K562 (cell line): ENCODE measurements at regions not wholly inside any gene's neighbourhood (a gene's known extent, or its start where the extent isn't known, plus 50 kb on each side); places are given as distances from the start of the nearest gene placed in this dataset.

Source experiments
- ATAC-seq: fragments of 200-7000 bp; cut with Tn5 transposase; 3 replicates; pipeline ENCODE4 v1.9.1; 2020; ENCODE audit warnings: moderate library complexity
- BruUV-seq: library from RNA; stranded (reverse); fragments of 400-500 nt; replicated peaks from 2 replicates; lab custom pipeline; 2021; lab: Mats Ljungman, UMichigan
- CTCF ChIA-PET: fragments of 300-600 bp; formaldehyde crosslinking; extraction: SDS; loops from one replicate; lab custom pipeline; 2021; ENCODE audit warnings: low intra/inter-chr PET ratio; lab: Yijun Ruan, JAX
- POLR2A ChIA-PET: fragments of 300-600, 350-650 bp; sonication (Branson Sonifier 250); formaldehyde crosslinking; extraction: SDS; loops from one replicate; lab custom pipeline; 2021; ENCODE audit warnings: antibody characterized with exemption, inconsistent platforms; lab: Yijun Ruan, JAX
- DNase-seq, 4 experiments: peaks; one replicate each; pipeline versions ENCODE4 v3.0.0 to v3.0.0-alpha.2; 2011 to 2018; ENCODE audit warnings: low spot score in 3 of 4, mixed read lengths in 3 of 4; ENCODE audit errors: extremely low read depth in 1 of 4
- FAIRE-seq: peaks from 2 replicates; lab custom pipeline; 2011; peaks lifted over from hg19 to GRCh38; lab: Jason Lieb, UNC
- H2AFZ ChIP-seq: 2 replicates; pipeline ENCODE4 v1.6.0; 2011; ENCODE audit warnings: low read depth, low read length, control low read depth, inconsistent platforms
- H3K27ac ChIP-seq: fragments of 200-600 bp; 3 replicates; pipeline ENCODE4 v1.8.0; 2011; ENCODE audit warnings: low read depth, mild to moderate bottlenecking, control low read depth, inconsistent platforms, low read length, moderate library complexity, mixed read lengths; ENCODE audit errors: extremely low read depth
- H3K27me3 ChIP-seq, 2 experiments: fragments of 300-600 bp in 1 of 2; 2 replicates in 1 of 2; 3 replicates in 1 of 2; pipeline versions ENCODE4 v1.6.0 to v1.8.0; 2011; ENCODE audit warnings: inconsistent platforms in 2 of 2, low read length in 2 of 2, mild to moderate bottlenecking in 1 of 2, mixed read lengths in 1 of 2, moderate library complexity in 1 of 2; ENCODE audit not compliant: control insufficient read depth in 2 of 2, insufficient read depth in 2 of 2
- H3K36me3 ChIP-seq: fragments of 300-600 bp; 3 replicates; pipeline ENCODE4 v1.8.0; 2011; ENCODE audit warnings: mild to moderate bottlenecking, low read length, inconsistent platforms; ENCODE audit not compliant: control insufficient read depth, insufficient read depth
- H3K4me1 ChIP-seq, 2 experiments: fragments of 200-600 bp in 1 of 2; replicated peaks in 1 of 2; 2 replicates in 1 of 2; 3 replicates in 1 of 2; pipeline versions ENCODE4 v1.5.1 to v1.8.0; 2011; ENCODE audit warnings: inconsistent platforms in 2 of 2, low read length in 2 of 2, mild to moderate bottlenecking in 1 of 2, mixed read lengths in 1 of 2, moderate library complexity in 1 of 2; ENCODE audit not compliant: control insufficient read depth in 2 of 2, insufficient read depth in 2 of 2
- H3K4me2 ChIP-seq: 2 replicates; pipeline ENCODE4 v1.6.1; 2011; ENCODE audit warnings: low read length, control low read depth, inconsistent platforms, mixed read lengths; ENCODE audit not compliant: insufficient read depth
- H3K4me3 ChIP-seq: fragments of 200-600 bp; sonication (generic), shearing (Covaris generic); 2 replicates; pipeline ENCODE4 v1.5.1; 2016; ENCODE audit warnings: control low read depth, inconsistent platforms
- H3K79me2 ChIP-seq: fragments of 200-600 bp; 3 replicates; pipeline ENCODE4 v1.8.0; 2011; ENCODE audit warnings: low read length, inconsistent platforms; ENCODE audit not compliant: control insufficient read depth, insufficient read depth
- H3K9ac ChIP-seq, 2 experiments: 2 replicates each; pipeline versions ENCODE4 v1.6.0 to v1.6.1; 2011; ENCODE audit warnings: low read depth in 2 of 2, low read length in 2 of 2, control low read depth in 1 of 2, inconsistent platforms in 1 of 2, mild to moderate bottlenecking in 1 of 2, mixed read lengths in 1 of 2; ENCODE audit not compliant: insufficient read depth in 1 of 2
- H3K9me1 ChIP-seq: one replicate; pipeline ENCODE4 v1.6.0; 2011; ENCODE audit warnings: inconsistent platforms, mild to moderate bottlenecking, low read length, moderate library complexity; ENCODE audit not compliant: control insufficient read depth, insufficient read depth
- H3K9me3 ChIP-seq: replicated peaks from 2 replicates; pipeline ENCODE4 v1.5.1; 2011; ENCODE audit warnings: low read depth, low read length, inconsistent platforms; ENCODE audit not compliant: control insufficient read depth, insufficient read depth
- H4K20me1 ChIP-seq: replicated peaks from 2 replicates; pipeline ENCODE4 v1.6.1; 2011; ENCODE audit warnings: low read length, inconsistent platforms, mixed read lengths; ENCODE audit not compliant: control insufficient read depth, insufficient read depth
- GATAD2B ChIP-seq: fragments of 450-650 bp; IDR thresholded peaks from 2 replicates; pipeline ENCODE4 v1.6.1; 2017; ENCODE audit warnings: mild to moderate bottlenecking, borderline replicate concordance
- HNRNPH1 ChIP-seq: fragments of 200-400 bp; formaldehyde crosslinking; optimal IDR thresholded peaks from 2 replicates; pipeline ENCODE3; 2017; ENCODE audit warnings: low read depth, mild to moderate bottlenecking, low read length, moderate library complexity
- PCBP2 ChIP-seq: fragments of 200-400 bp; formaldehyde crosslinking; IDR thresholded peaks from 2 replicates; pipeline ENCODE4 v1.6.1; 2018; ENCODE audit warnings: low read length, low read depth, mild to moderate bottlenecking, moderate library complexity; ENCODE audit not compliant: poor library complexity, severe bottlenecking
- PTTG1 ChIP-seq: fragments of 450-650 bp; IDR thresholded peaks from 2 replicates; pipeline ENCODE4 v1.6.1; 2016; ENCODE audit warnings: low read depth, mild to moderate bottlenecking, missing genetic modification characterization, missing compliant biosample characterization
- RBM25 ChIP-seq: fragments of 200-400 bp; formaldehyde crosslinking; IDR thresholded peaks from 2 replicates; pipeline ENCODE4 v1.6.1; 2018; ENCODE audit warnings: low read length, low read depth, moderate library complexity; ENCODE audit not compliant: severe bottlenecking
- WGBS: fragments of 100-300 bp; shearing (Covaris generic); methylation state at CpG from one replicate; pipeline ENCODE4 v1.1.6; 2016; ENCODE audit warnings: low coverage, mixed read lengths; ENCODE audit not compliant: insufficient coverage; ENCODE audit errors: missing lambda C conversion rate; 5-methylcytosine and 5-hydroxymethylcytosine counted together
- in situ Hi-C: fragments of 300-500 bp; cut with MboI; formaldehyde crosslinking; loops from 4 replicates; pipeline ENCODE4 v1.15.0; 2018; ENCODE audit warnings: inconsistent platforms, mixed read lengths
- intact Hi-C: fragments of 100-400 bp; cut with micrococcal nuclease; formaldehyde crosslinking; loops from 2 replicates; pipeline ENCODE4 v1.14.2; 2022
- TF ChIP-seq, protein P1 (sequence below): fragments of 450-650 bp; formaldehyde crosslinking; IDR thresholded peaks from 2 replicates; pipeline ENCODE4 v1.4.0; 2020; ENCODE audit warnings: mild to moderate bottlenecking, moderate library complexity
- TF ChIP-seq, protein P2 (sequence below), 2 experiments: IDR thresholded peaks; 2 replicates each; pipeline ENCODE4 v1.6.1; 2011; ENCODE audit warnings: borderline replicate concordance in 1 of 2, control low read depth in 1 of 2, low read depth in 1 of 2, low read length in 1 of 2, mild to moderate bottlenecking in 1 of 2, mixed read lengths in 1 of 2, moderate library complexity in 1 of 2; ENCODE audit not compliant: insufficient read depth in 1 of 2, insufficient read length in 1 of 2, poor library complexity in 1 of 2, severe bottlenecking in 1 of 2; ENCODE audit errors: extremely low read depth in 1 of 2

DNA sequence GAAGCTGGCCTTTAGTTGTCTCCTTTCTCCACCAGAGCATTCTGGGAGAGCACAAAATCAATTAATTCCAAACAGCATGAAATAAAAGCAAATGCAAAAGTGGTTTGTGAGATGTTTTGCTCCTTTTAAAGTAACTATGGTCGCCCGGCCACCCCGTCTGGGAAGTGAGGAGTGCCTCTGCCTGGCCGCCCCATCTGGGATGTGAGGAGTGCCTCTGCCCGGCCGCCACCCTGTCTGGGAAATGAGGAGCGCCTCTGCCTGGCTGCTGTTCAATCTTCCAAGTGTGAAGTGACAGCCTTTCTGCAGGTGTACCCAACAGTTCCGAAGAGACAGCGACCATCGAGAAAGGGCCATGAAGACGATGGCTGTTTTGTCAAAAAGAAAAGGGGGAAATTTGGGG is 381.3 kb upstream of the FGF16 start:
- no peaks in the 10 kb centered on the region for H3K9me3 ChIP-seq
- no peak overlapping the region for H3K9ac ChIP-seq
- POLR2A ChIA-PET = no interaction called here
- H3K79me2 ChIP-seq = no peaks in the 10 kb centered on the region
- H3K4me2 ChIP-seq = no peak overlapping the region
- H3K4me1 ChIP-seq = no peaks in the 10 kb centered on the region
- no peak overlapping the region for H3K4me3 ChIP-seq
- H3K36me3 ChIP-seq = no peaks in the 10 kb centered on the region
- no peak for FAIRE-seq
- 0% methylated on average over 9 of the region's 11 CpGs for WGBS
- H3K27me3 ChIP-seq = no peaks in the 10 kb centered on the region
- no peak for DNase-seq
- H2AFZ ChIP-seq = no peak overlapping the region
- no peaks in the 10 kb centered on the region for H4K20me1 ChIP-seq
- H3K27ac ChIP-seq = no peak overlapping the region
- no peak for ATAC-seq
- TF ChIP-seq PTTG1 (tag) (no peak), HNRNPH1 (no peak), PCBP2 (no peak), RBM25 (no peak), GATAD2B (no peak)
- TF ChIP-seq, protein P1, sequence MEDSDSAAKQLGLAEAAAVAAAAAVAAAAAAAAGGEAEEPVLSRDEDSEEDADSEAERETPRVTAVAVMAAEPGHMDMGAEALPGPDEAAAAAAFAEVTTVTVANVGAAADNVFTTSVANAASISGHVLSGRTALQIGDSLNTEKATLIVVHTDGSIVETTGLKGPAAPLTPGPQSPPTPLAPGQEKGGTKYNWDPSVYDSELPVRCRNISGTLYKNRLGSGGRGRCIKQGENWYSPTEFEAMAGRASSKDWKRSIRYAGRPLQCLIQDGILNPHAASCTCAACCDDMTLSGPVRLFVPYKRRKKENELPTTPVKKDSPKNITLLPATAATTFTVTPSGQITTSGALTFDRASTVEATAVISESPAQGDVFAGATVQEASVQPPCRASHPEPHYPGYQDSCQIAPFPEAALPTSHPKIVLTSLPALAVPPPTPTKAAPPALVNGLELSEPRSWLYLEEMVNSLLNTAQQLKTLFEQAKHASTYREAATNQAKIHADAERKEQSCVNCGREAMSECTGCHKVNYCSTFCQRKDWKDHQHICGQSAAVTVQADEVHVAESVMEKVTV (CRISPR knock-in tag) = no peak
- TF ChIP-seq, protein P2, sequence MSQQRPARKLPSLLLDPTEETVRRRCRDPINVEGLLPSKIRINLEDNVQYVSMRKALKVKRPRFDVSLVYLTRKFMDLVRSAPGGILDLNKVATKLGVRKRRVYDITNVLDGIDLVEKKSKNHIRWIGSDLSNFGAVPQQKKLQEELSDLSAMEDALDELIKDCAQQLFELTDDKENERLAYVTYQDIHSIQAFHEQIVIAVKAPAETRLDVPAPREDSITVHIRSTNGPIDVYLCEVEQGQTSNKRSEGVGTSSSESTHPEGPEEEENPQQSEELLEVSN (IDR thresholded peaks at IDR 0.05; ENCODE audit: borderline replicate concordance in 1 of 2, extremely low read depth in 1 of 2, insufficient read depth in 1 of 2, insufficient read length in 1 of 2, low read depth in 1 of 2, low read length in 1 of 2, poor library complexity in 1 of 2, severe bottlenecking in 1 of 2) = no peak
- TF ChIP-seq, all 486 proteins: peak for 0
- no TSS peak for BruUV-seq
- in situ Hi-C loops = no loop called here
- H3K9me1 ChIP-seq = no peaks in the 10 kb centered on the region
- intact Hi-C loops = no loop called here
- CTCF ChIA-PET = no interaction called here
